HG02759 (cell line): ENCODE measurements at regions not wholly inside any gene's neighbourhood (a gene's known extent, or its start where the extent isn't known, plus 50 kb on each side); places are given as distances from the start of the nearest gene placed in this dataset.

Experiments
- ATAC-seq: cut with Tn5 transposase; IDR thresholded peaks from one replicate; pipeline ENCODE4 v1.9.1; 2021; ENCODE audit warnings: mild to moderate bottlenecking, moderate library complexity; ENCODE audit not compliant: unreplicated experiment

GRCh38 chr6:120671519-120671918 is 662.8 kb downstream of the TBC1D32 start:
- no peak for ATAC-seq

GRCh38 chr6:120652506-120652905 is 681.8 kb downstream of the TBC1D32 start:
- no peak for ATAC-seq

- no peak for ATAC-seq
Observed at GRCh38 chr6:120648713-120649112, 685.6 kb downstream of the TBC1D32 start.

GRCh38 chr6:120646101-120646500 is 688.2 kb downstream of the TBC1D32 start:
- ATAC-seq = no peak

- no peak for ATAC-seq
Observed at GRCh38 chr6:120632975-120633374, 701.3 kb downstream of the TBC1D32 start.

- no peak for ATAC-seq
Observed at GRCh38 chr6:120627612-120628011, 706.7 kb downstream of the TBC1D32 start.

- ATAC-seq = no peak
Observed at GRCh38 chr6:120622127-120622631, 712.1 kb downstream of the TBC1D32 start.

GRCh38 chr6:120620900-120621299 is 713.4 kb downstream of the TBC1D32 start:
- no peak for ATAC-seq

GRCh38 chr6:120615238-120615637 is 719.0 kb downstream of the TBC1D32 start:
- ATAC-seq = no peak

- ATAC-seq = no peak
Observed at GRCh38 chr6:120614723-120615122, 719.6 kb downstream of the TBC1D32 start.

GRCh38 chr6:120608826-120609225 is 725.5 kb downstream of the TBC1D32 start:
- ATAC-seq = no peak

GRCh38 chr6:120606743-120607142 is 727.5 kb downstream of the TBC1D32 start:
- ATAC-seq = no peak

- no peak for ATAC-seq
Observed at GRCh38 chr6:120604510-120604909, 729.8 kb downstream of the TBC1D32 start.

GRCh38 chr6:120590611-120591010 is 743.7 kb downstream of the TBC1D32 start:
- ATAC-seq = no peak

- no peak for ATAC-seq
Observed at GRCh38 chr6:120588424-120588823, 745.9 kb downstream of the TBC1D32 start.

GRCh38 chr6:120587381-120587780 is 746.9 kb downstream of the TBC1D32 start:
- ATAC-seq = no peak

GRCh38 chr6:120584111-120584760 is 750.0 kb downstream of the TBC1D32 start:
- ATAC-seq = no peak

- no peak for ATAC-seq
Observed at GRCh38 chr6:120576061-120576460, 758.2 kb downstream of the TBC1D32 start.

GRCh38 chr6:120569714-120570113 is 764.6 kb downstream of the TBC1D32 start:
- no peak for ATAC-seq

GRCh38 chr6:120564779-120565178 is 769.5 kb downstream of the TBC1D32 start:
- no peak for ATAC-seq

GRCh38 chr6:120558294-120558693 is 776.0 kb downstream of the TBC1D32 start:
- ATAC-seq = no peak

- no peak for ATAC-seq
Observed at GRCh38 chr6:120557554-120557953, 776.7 kb downstream of the TBC1D32 start.

GRCh38 chr6:120556491-120556890 is 777.8 kb downstream of the TBC1D32 start:
- no peak for ATAC-seq
